GM21526 (cell line): ENCODE measurements at regions not wholly inside any gene's neighbourhood (a gene's known extent, or its start where the extent isn't known, plus 50 kb on each side); places are given as distances from the start of the nearest gene placed in this dataset.
"Not testable (repeated sequence)": the region's sequence is repeated elsewhere in the genome, so short reads cannot be mapped to it uniquely, and the experiment has no call there.

Experiments used
- ATAC-seq: cut with Tn5 transposase; IDR thresholded peaks from one replicate; pipeline ENCODE4 v1.9.1; 2021; ENCODE audit warnings: moderate library complexity; ENCODE audit not compliant: unreplicated experiment, low FRiP score

- not testable (repeated sequence) for ATAC-seq
Measured at GRCh38 chr9:61817127-61817705, 627.4 kb downstream of the SPATA31A7 start.

GRCh38 chr9:61853624-61854259 is 663.9 kb downstream of the SPATA31A7 start:
- ATAC-seq: peak; percentile 88

GRCh38 chr9:61854260-61854640 is 664.4 kb downstream of the SPATA31A7 start:
- ATAC-seq: not testable (repeated sequence)

- ATAC-seq: peak; percentile 84
Measured at GRCh38 chr9:61856283-61856682, 666.4 kb downstream of the SPATA31A7 start.

- ATAC-seq: not testable (repeated sequence)
Measured at GRCh38 chr9:61856858-61857453, 667.1 kb downstream of the SPATA31A7 start.

- ATAC-seq: peak; percentile 54
Measured at GRCh38 chr9:61857709-61858351, 668.0 kb downstream of the SPATA31A7 start.

- ATAC-seq: not testable (repeated sequence)
Measured at GRCh38 chr9:61862431-61862971, 672.7 kb downstream of the SPATA31A7 start.

- ATAC-seq: not testable (repeated sequence)
Measured at GRCh38 chr9:61864463-61864862, 674.6 kb downstream of the SPATA31A7 start.

GRCh38 chr9:61868965-61869364 is 679.1 kb downstream of the SPATA31A7 start:
- ATAC-seq: not testable (repeated sequence)

- not testable (repeated sequence) for ATAC-seq
Measured at GRCh38 chr9:61872329-61872728, 682.5 kb downstream of the SPATA31A7 start.
